HepG2 (cell line): ENCODE measurements at regions not wholly inside any gene's neighbourhood (a gene's known extent, or its start where the extent isn't known, plus 50 kb on each side); places are given as distances from the start of the nearest gene placed in this dataset.

Experiments used
- ATAC-seq: fragments of 200-7000 bp; cut with Tn5 transposase; 3 replicates; pipeline ENCODE4 v1.9.1; 2020; ENCODE audit warnings: mild to moderate bottlenecking, moderate library complexity
- BruUV-seq: library from RNA; stranded (reverse); fragments of 400-500 nt; replicated peaks from 2 replicates; lab custom pipeline; 2021; lab: Mats Ljungman, UMichigan
- CTCF ChIA-PET: fragments of 300-600 bp; formaldehyde crosslinking; extraction: SDS; loops from one replicate; lab custom pipeline; 2021; ENCODE audit warnings: low total read pairs, inconsistent platforms, low intra/inter-chr PET ratio; lab: Yijun Ruan, JAX
- POLR2A ChIA-PET: fragments of 350-600 bp; sonication (Branson Sonifier 250); formaldehyde crosslinking; loops from one replicate; lab custom pipeline; 2020; ENCODE audit warnings: antibody characterized with exemption, inconsistent platforms; lab: Yijun Ruan, JAX
- DNase-seq: peaks from one replicate; pipeline ENCODE4 v3.0.0-alpha.2; 2015; ENCODE audit warnings: low spot score
- FAIRE-seq: peaks from 3 replicates; lab custom pipeline; 2011; peaks lifted over from hg19 to GRCh38; lab: Jason Lieb, UNC
- H2AFZ ChIP-seq: one replicate; pipeline ENCODE4 v1.6.1; 2011; ENCODE audit warnings: low read length, inconsistent platforms
- H3K27ac ChIP-seq: fragments of 300-600 bp; 3 replicates; pipeline ENCODE4 v1.8.0; 2011; ENCODE audit warnings: mixed run types, mild to moderate bottlenecking, mixed read lengths, low read length, inconsistent platforms; ENCODE audit not compliant: insufficient read depth; ENCODE audit errors: extremely low read length
- H3K27me3 ChIP-seq, 2 experiments: fragments of 200-600 bp in 1 of 2; 2 replicates in 1 of 2; 3 replicates in 1 of 2; pipeline versions ENCODE4 v1.6.0 to v1.8.0; 2011; ENCODE audit warnings: low read length in 2 of 2, mild to moderate bottlenecking in 2 of 2, moderate library complexity in 2 of 2, inconsistent platforms in 1 of 2; ENCODE audit not compliant: insufficient read depth in 2 of 2, control insufficient read depth in 1 of 2
- H3K36me3 ChIP-seq, 2 experiments: fragments of 200-600 bp in 1 of 2; replicated peaks in 1 of 2; 2 replicates in 1 of 2; 3 replicates in 1 of 2; pipeline versions ENCODE4 v1.5.1 to v1.8.0; 2011; ENCODE audit warnings: low read length in 2 of 2, inconsistent platforms in 1 of 2; ENCODE audit not compliant: insufficient read depth in 2 of 2, control insufficient read depth in 1 of 2
- H3K4me1 ChIP-seq: 2 replicates; pipeline ENCODE4 v1.5.1; 2012; ENCODE audit warnings: low read length, inconsistent platforms; ENCODE audit not compliant: insufficient read depth
- H3K4me2 ChIP-seq: 2 replicates; pipeline ENCODE4 v1.6.0; 2011; ENCODE audit warnings: low read depth, low read length, inconsistent platforms
- H3K4me3 ChIP-seq, 3 experiments: fragments of 200-600 bp in 1 of 3; sonication (generic), shearing (Covaris generic) in 1 of 3; replicated peaks in 1 of 3; 2 replicates each; pipeline ENCODE4 v1.5.1; 2011 to 2016; ENCODE audit warnings: low read length in 3 of 3, inconsistent platforms in 2 of 3, low read depth in 2 of 3, mild to moderate bottlenecking in 2 of 3, control low read depth in 1 of 3, mixed read lengths in 1 of 3; ENCODE audit not compliant: insufficient read depth in 1 of 3
- H3K79me2 ChIP-seq: one replicate; pipeline ENCODE4 v1.6.1; 2011; ENCODE audit warnings: low read length, inconsistent platforms; ENCODE audit not compliant: insufficient read depth
- H3K9ac ChIP-seq: 2 replicates; pipeline ENCODE4 v1.6.0; 2011; ENCODE audit warnings: mild to moderate bottlenecking, low read depth, low read length, inconsistent platforms; ENCODE audit not compliant: insufficient read depth
- H3K9me3 ChIP-seq: 2 replicates; pipeline ENCODE4 v1.5.1; 2012; ENCODE audit warnings: mild to moderate bottlenecking, low read length
- H4K20me1 ChIP-seq: 2 replicates; pipeline ENCODE4 v1.6.0; 2011; ENCODE audit warnings: inconsistent platforms, mild to moderate bottlenecking, low read length, moderate library complexity; ENCODE audit not compliant: insufficient read depth
- CBX5 ChIP-seq: sonication (generic); formaldehyde crosslinking; IDR thresholded peaks from 2 replicates; pipeline ENCODE4 v1.4.0; 2020; ENCODE audit warnings: missing genetic modification reagents, borderline replicate concordance
- NFKBIZ ChIP-seq: IDR thresholded peaks from 2 replicates; pipeline ENCODE4 v1.6.1; 2018; ENCODE audit warnings: missing genetic modification reagents, missing compliant biosample characterization
- ZIK1 ChIP-seq: sonication (generic); formaldehyde crosslinking; IDR thresholded peaks from 2 replicates; pipeline ENCODE4 v1.5.0; 2020; ENCODE audit warnings: mild to moderate bottlenecking, low read depth, missing genetic modification reagents, borderline replicate concordance
- WGBS: methylation state at CpG from one replicate; pipeline ENCODE4 v1.1.6; 2017; ENCODE audit warnings: low lambda C conversion rate; 5-methylcytosine and 5-hydroxymethylcytosine counted together
- in situ Hi-C: cut with HindIII; loops from 2 replicates; pipeline ENCODE4 v1.10.0; 2017; ENCODE audit warnings: low pct_unique_long_range_greater_than_20kb; ENCODE audit not compliant: extremely low pct_ligation_motif_present
- intact Hi-C: fragments of 100-400 bp; cut with micrococcal nuclease; formaldehyde crosslinking; loops from one replicate; pipeline ENCODE4 v1.10.0; 2022; ENCODE audit not compliant: unreplicated experiment
- TF ChIP-seq, protein P1 (sequence below): sonication (generic); formaldehyde crosslinking; IDR thresholded peaks from 2 replicates; pipeline ENCODE4 v1.9.0; 2022; ENCODE audit warnings: low read depth, missing genetic modification reagents
- TF ChIP-seq, protein P2 (sequence below): sonication (generic); formaldehyde crosslinking; IDR thresholded peaks from 2 replicates; pipeline ENCODE4 v1.4.0; 2020; ENCODE audit warnings: missing genetic modification reagents
- TF ChIP-seq, protein P3 (sequence below): sonication (generic); formaldehyde crosslinking; IDR thresholded peaks from 2 replicates; pipeline ENCODE4 v1.4.0; 2020; ENCODE audit warnings: missing genetic modification reagents, borderline replicate concordance

DNA sequence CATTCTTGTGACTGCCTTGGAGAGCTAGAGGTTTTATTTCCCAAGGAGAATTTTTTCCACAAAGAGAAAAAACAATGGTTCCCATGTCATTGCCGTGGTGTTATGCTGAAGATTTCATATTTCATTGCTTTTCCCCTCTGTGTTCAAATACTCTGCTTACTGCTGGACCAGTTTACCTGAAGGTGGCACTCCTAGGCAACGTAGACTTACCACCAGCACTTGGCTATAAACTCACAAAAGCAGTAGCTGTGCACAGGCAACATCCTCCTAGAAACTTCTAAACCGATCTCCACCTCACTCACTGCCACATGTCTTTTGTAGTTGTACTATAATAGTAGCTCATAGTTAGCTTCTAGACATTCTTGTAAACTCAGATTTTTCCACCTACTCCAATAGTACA lies 1319.7 kb upstream of the CRIM1 start:
- CTCF ChIA-PET, result no interaction called here
- H2AFZ ChIP-seq, result no peak overlapping the region

DNA sequence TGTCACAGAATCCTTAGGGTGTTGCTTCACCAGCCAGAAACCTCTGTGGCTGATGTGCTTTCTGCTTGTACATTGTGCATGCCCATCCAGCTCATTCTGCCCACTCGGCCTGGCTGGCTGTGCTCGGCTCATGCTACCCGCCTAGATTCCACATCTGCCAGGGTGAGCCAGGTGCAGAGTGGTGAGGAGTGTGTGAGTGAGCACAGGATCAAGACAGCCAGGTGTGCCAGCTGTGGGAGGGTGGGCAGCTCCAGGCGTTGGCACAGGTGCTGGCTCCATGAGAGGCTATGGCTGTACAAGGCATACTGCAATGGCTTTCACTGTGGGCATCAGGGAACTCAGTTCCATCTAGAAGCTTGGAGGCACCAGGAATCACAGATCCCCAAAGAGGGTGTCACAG lies 1321.8 kb upstream of the CRIM1 start:
- intact Hi-C loops, result loop anchor here (10.0 kb wide), 1 partner anchor 311 kb away; no protein-coding TSS in a partner anchor
- Histone ChIP-seq H3K27ac (no peak overlapping the region), H3K4me3 (no peak overlapping the region), H3K9ac (no peak overlapping the region), H3K9me3 (peaks cover 24% of the 10 kb centered on the region), H3K27me3 (no peaks in the 10 kb centered on the region), H3K4me2 (no peak overlapping the region), H3K79me2 (no peaks in the 10 kb centered on the region), H3K4me1 (no peaks in the 10 kb centered on the region), H2AFZ (no peak overlapping the region), H3K36me3 (no peaks in the 10 kb centered on the region), H4K20me1 (no peaks in the 10 kb centered on the region)
- DNase-seq (no peak), ATAC-seq (no peak), FAIRE-seq (no peak)
- CTCF ChIA-PET, result no interaction called here
- WGBS, result 2% methylated on average over 4 of the region's 4 CpGs
- POLR2A ChIA-PET, result no interaction called here
- in situ Hi-C loops, result no loop called here
- no TSS peak for BruUV-seq
- TF ChIP-seq ZIK1 (no peak), NFKBIZ (CRISPR knock-in tag) (no peak)
- TF ChIP-seq, protein P1, sequence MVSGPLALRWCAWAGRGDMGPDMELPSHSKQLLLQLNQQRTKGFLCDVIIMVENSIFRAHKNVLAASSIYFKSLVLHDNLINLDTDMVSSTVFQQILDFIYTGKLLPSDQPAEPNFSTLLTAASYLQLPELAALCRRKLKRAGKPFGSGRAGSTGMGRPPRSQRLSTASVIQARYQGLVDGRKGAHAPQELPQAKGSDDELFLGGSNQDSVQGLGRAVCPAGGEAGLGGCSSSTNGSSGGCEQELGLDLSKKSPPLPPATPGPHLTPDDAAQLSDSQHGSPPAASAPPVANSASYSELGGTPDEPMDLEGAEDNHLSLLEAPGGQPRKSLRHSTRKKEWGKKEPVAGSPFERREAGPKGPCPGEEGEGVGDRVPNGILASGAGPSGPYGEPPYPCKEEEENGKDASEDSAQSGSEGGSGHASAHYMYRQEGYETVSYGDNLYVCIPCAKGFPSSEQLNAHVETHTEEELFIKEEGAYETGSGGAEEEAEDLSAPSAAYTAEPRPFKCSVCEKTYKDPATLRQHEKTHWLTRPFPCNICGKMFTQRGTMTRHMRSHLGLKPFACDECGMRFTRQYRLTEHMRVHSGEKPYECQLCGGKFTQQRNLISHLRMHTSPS (CRISPR knock-in tag), result no peak
- TF ChIP-seq, protein P2, sequence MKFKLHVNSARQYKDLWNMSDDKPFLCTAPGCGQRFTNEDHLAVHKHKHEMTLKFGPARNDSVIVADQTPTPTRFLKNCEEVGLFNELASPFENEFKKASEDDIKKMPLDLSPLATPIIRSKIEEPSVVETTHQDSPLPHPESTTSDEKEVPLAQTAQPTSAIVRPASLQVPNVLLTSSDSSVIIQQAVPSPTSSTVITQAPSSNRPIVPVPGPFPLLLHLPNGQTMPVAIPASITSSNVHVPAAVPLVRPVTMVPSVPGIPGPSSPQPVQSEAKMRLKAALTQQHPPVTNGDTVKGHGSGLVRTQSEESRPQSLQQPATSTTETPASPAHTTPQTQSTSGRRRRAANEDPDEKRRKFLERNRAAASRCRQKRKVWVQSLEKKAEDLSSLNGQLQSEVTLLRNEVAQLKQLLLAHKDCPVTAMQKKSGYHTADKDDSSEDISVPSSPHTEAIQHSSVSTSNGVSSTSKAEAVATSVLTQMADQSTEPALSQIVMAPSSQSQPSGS (CRISPR knock-in tag), result no peak

More for the DNA sequence above, 1319.7 kb upstream of the CRIM1 start:
- BruUV-seq, result no TSS peak
- no peak for FAIRE-seq
- no peak overlapping the region for H3K9ac ChIP-seq
- TF ChIP-seq, protein P3, sequence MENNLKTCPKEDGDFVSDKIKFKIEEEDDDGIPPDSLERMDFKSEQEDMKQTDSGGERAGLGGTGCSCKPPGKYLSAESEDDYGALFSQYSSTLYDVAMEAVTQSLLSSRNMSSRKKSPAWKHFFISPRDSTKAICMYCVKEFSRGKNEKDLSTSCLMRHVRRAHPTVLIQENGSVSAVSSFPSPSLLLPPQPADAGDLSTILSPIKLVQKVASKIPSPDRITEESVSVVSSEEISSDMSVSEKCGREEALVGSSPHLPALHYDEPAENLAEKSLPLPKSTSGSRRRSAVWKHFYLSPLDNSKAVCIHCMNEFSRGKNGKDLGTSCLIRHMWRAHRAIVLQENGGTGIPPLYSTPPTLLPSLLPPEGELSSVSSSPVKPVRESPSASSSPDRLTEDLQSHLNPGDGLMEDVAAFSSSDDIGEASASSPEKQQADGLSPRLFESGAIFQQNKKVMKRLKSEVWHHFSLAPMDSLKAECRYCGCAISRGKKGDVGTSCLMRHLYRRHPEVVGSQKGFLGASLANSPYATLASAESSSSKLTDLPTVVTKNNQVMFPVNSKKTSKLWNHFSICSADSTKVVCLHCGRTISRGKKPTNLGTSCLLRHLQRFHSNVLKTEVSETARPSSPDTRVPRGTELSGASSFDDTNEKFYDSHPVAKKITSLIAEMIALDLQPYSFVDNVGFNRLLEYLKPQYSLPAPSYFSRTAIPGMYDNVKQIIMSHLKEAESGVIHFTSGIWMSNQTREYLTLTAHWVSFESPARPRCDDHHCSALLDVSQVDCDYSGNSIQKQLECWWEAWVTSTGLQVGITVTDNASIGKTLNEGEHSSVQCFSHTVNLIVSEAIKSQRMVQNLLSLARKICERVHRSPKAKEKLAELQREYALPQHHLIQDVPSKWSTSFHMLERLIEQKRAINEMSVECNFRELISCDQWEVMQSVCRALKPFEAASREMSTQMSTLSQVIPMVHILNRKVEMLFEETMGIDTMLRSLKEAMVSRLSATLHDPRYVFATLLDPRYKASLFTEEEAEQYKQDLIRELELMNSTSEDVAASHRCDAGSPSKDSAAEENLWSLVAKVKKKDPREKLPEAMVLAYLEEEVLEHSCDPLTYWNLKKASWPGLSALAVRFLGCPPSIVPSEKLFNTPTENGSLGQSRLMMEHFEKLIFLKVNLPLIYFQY (CRISPR knock-in tag), result no peak
- no peak for TF ChIP-seq CBX5 (CRISPR knock-in tag)
- TF ChIP-seq, all 625 proteins: peak for 0
- Histone ChIP-seq H3K36me3 (no peaks in the 10 kb centered on the region), H3K4me2 (no peak overlapping the region), H3K79me2 (no peaks in the 10 kb centered on the region), H3K27ac (no peak overlapping the region), H3K27me3 (no peaks in the 10 kb centered on the region), H3K4me3 (no peak overlapping the region), H3K9me3 (peaks cover 38% of the 10 kb centered on the region), H3K4me1 (no peaks in the 10 kb centered on the region), H4K20me1 (no peaks in the 10 kb centered on the region)
- DNase-seq, result no peak
- no peak for ATAC-seq
- POLR2A ChIA-PET, result no interaction called here
- 2% methylated on average over 3 of the region's 3 CpGs for WGBS
- intact Hi-C loops (loop anchor here (1.0 to 10.0 kb wide), 2 partner anchors 309 to 374 kb away; no protein-coding TSS in a partner anchor), in situ Hi-C loops (no loop called here)
